Heart left ventricle (tissue), 13 donors: ENCODE measurements at regions not wholly inside any gene's neighbourhood (a gene's known extent, or its start where the extent isn't known, plus 50 kb on each side); places are given as distances from the start of the nearest gene placed in this dataset.

Experiments
- POLR2A ChIP-seq, 2 donors: fragments of 450-650 bp; IDR thresholded peaks; one replicate each; pipeline ENCODE4 v1.6.1; 2017; ENCODE audit warnings: antibody characterized with exemption in 2 of 2, mild to moderate bottlenecking in 2 of 2, moderate library complexity in 2 of 2
- TF ChIP-seq, protein P1 (sequence below), 12 donors: fragments of 200-600 bp; sonication (generic) in 4 of 12; IDR thresholded peaks; one replicate each; pipeline versions ENCODE4 v1.5.0 to v1.8.0; 2018 to 2022; ENCODE audit warnings: antibody characterized with exemption in 12 of 12, mild to moderate bottlenecking in 5 of 12
- donor health status: ischemic (EF 13 %, LVEDD 7.1; RV severe dilation, severe dysfunction).
- donor health status: DM: no; HTN: yes; CAD: no.
- donor health status: DM: no; HTN: no; CAD: no.
- donor health status: ischemic (EF 25% LVEDD 6.9; RV normal size, moderate dysfunction).
- donor health status: ischemic (EF 25% LVEDD 5.7; RV mildly dilated, moderate dysfunction).
- donor health status: ischemic (EF 35%, LVEDD 5.7; RV mildly dilated, moderate dysfunction).
- donor health status: nonischemic (EF 11% LVEDD 7.7; RV severe dilation, severe dysfunction).
- donor health status: DM: yes; HTN: yes; CAD: no.
- donor health status: PGD.
- donor health status: ischemic (EF 29% LVEDD 5.4; RV normal size, mild dysfunction).
- donor health status: nonischemic (EF 23%, LVEDD 6.1; RV moderate dilation, normal function).

DNA sequence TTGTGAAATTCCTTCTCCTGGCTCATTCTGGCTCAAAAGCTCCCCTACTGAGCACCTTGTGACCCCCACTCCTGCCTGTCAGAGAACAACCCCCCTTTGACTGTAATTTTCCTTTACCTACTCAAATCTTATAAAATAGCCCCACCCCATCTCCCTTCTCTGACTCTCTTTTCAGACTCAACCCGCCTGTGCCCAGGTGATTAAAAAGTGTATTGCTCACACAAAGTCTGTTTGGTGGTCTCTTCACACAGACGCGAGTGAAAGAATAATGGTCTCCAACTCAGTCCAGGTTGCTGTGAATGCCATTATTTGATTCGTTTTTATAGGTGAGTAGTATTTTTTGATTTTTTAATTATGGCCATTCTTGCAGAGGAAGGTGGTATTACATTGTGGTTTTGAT, 414.1 kb upstream of the FKBP1C start:
- TF ChIP-seq, protein P1, sequence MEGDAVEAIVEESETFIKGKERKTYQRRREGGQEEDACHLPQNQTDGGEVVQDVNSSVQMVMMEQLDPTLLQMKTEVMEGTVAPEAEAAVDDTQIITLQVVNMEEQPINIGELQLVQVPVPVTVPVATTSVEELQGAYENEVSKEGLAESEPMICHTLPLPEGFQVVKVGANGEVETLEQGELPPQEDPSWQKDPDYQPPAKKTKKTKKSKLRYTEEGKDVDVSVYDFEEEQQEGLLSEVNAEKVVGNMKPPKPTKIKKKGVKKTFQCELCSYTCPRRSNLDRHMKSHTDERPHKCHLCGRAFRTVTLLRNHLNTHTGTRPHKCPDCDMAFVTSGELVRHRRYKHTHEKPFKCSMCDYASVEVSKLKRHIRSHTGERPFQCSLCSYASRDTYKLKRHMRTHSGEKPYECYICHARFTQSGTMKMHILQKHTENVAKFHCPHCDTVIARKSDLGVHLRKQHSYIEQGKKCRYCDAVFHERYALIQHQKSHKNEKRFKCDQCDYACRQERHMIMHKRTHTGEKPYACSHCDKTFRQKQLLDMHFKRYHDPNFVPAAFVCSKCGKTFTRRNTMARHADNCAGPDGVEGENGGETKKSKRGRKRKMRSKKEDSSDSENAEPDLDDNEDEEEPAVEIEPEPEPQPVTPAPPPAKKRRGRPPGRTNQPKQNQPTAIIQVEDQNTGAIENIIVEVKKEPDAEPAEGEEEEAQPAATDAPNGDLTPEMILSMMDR (IDR thresholded peaks at IDR 0.05) = no peak
- TF ChIP-seq POLR2A (IDR thresholded peaks at IDR 0.05) = no peak
